Kidney (tissue), 13 donors: ENCODE measurements at regions not wholly inside any gene's neighbourhood (a gene's known extent, or its start where the extent isn't known, plus 50 kb on each side); places are given as distances from the start of the nearest gene placed in this dataset.

Experiments
- DNase-seq, 5 donors: peaks; one replicate each; pipeline ENCODE4 v3.0.0-alpha.2; 2013 to 2020
- FAIRE-seq: peaks from 2 replicates; lab custom pipeline; 2012; peaks lifted over from hg19 to GRCh38; lab: Jason Lieb, UNC
- H3K27ac ChIP-seq, 2 donors: one replicate each; pipeline ENCODE4 v1.7.0; 2013; ENCODE audit warnings: low read depth in 2 of 2, low read length in 2 of 2, inconsistent platforms in 1 of 2
- H3K27me3 ChIP-seq: one replicate; pipeline ENCODE4 v1.7.1; 2013; ENCODE audit warnings: low read length, inconsistent platforms; ENCODE audit not compliant: control insufficient read depth, insufficient read depth
- H3K36me3 ChIP-seq, 3 donors: one replicate each; pipeline versions ENCODE4 v1.7.0 to v1.7.1; 2013; ENCODE audit warnings: low read length in 3 of 3, control low read depth in 1 of 3, inconsistent platforms in 1 of 3; ENCODE audit not compliant: insufficient read depth in 3 of 3, control insufficient read depth in 2 of 3
- H3K4me1 ChIP-seq, 3 donors: one replicate each; pipeline versions ENCODE4 v1.7.0 to v1.7.1; 2013; ENCODE audit warnings: low read length in 3 of 3, inconsistent platforms in 1 of 3, low read depth in 1 of 3; ENCODE audit not compliant: control insufficient read depth in 2 of 3, insufficient read depth in 2 of 3
- H3K4me3 ChIP-seq, 3 donors: one replicate each; pipeline versions ENCODE4 v1.7.0 to v1.8.1; 2013; ENCODE audit warnings: low read length in 3 of 3, control low read depth in 1 of 3, inconsistent platforms in 1 of 3
- H3K9ac ChIP-seq, 3 donors: one replicate each; pipeline versions ENCODE4 v1.7.0 to v1.7.1; 2013; ENCODE audit warnings: low read length in 3 of 3, control low read depth in 1 of 3, inconsistent platforms in 1 of 3
- H3K9me3 ChIP-seq, 3 donors: one replicate each; pipeline versions ENCODE4 v1.7.0 to v1.7.1; 2013; ENCODE audit warnings: low read length in 3 of 3, control low read depth in 1 of 3, inconsistent platforms in 1 of 3; ENCODE audit not compliant: control insufficient read depth in 2 of 3, insufficient read depth in 1 of 3
- CTCF ChIP-seq: IDR thresholded peaks from 3 replicates; pipeline ENCODE4 v1.5.1; 2012; ENCODE audit warnings: mild to moderate bottlenecking, moderate library complexity, borderline replicate concordance; ENCODE audit not compliant: insufficient read depth; ENCODE audit errors: extremely low read depth
- intact Hi-C: fragments of 100-400 bp; cut with DNase I; formaldehyde crosslinking; loops from one replicate; pipeline ENCODE4 v1.11.1; 2022
- donor health status: control.
- donor health status: control.
- donor health status: control.
- donor health status: control.
- donor health status: control.
- donor health status: DM: yes; HTN: yes; CAD: no.
- donor health status: Normal renal cell carcinoma (clear cell type).

DNA sequence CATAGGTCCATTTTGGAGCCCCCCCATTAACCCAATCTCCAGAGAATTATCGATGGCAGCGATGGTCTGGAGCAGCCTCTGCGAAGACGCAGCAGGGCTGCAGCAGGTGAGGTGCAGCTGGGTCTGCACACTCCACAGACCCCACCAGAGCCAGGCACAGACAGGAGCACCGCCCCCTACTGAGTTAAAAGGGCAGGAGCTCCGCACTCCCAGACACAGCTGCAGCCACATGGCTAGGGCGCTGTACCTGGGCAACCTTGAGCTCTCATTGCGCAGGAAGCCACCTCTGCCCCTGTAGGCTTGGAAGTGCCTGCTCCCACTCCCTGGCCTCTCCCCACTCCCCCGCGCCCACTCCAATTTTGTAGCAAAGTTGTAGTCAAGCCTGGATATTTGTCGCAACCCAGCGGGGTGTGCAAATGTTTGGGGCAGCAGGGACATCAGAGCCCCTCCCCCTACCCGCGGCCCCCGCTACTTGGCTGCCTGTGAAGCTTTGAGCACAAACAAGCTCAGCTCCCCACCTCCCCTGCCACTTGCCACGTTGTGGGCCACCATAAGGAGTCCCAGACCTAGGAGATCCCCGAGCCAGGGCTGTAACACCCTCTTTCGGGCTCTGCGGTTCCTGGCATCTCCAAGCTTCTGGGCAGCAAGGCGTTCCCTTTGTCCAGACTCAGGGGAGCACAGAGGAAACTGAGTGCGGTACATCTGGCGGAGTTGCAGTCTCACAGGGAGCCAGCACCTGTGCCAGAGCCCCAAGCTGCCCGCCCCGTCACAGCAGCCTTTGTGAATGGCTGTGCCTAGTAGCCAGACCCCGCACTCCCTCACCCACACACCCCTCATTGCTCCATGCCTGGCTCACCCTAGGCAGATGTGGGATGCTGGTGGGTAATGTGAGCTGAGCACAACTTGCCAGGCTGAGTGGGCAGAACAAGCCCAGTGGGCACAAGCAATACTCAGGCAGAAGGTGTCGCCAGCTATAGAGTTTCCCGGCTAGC is 949.7 kb upstream of the SLITRK1 start:
- Histone ChIP-seq H3K9ac (no peak overlapping the region), H3K9me3 (no peaks in the 10 kb centered on the region), H3K4me3 (no peak overlapping the region), H3K27me3 (no peaks in the 10 kb centered on the region), H3K36me3 (no peaks in the 10 kb centered on the region), H3K4me1 (no peaks in the 10 kb centered on the region), H3K27ac (no peak overlapping the region)
- TF ChIP-seq CTCF, result no peak
- intact Hi-C loops, result no loop called here
- DNase-seq, result peak in 1 of 5 donors; percentile 59
- FAIRE-seq, result no peak

DNA sequence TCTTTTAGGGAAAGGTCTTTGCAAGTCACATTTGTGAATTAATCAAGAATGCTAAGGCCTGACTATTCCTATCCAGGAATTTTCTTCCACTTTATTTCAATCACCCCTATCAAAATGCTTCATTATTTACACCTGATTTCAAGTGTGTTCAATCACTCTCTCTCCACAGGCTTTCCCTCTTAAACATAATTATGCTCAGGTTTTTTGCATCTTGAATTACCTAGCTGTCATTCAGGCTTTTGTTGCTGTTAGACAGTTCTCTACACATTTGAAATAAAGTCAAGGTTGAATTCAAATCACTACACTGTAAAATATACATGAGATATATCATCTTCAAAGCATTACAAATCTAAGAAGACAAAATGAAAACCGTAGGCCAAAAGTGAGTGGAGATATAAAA is 941.3 kb upstream of the SLITRK1 start:
- H3K4me1 ChIP-seq, result no peaks in the 10 kb centered on the region
- no peaks in the 10 kb centered on the region for H3K27me3 ChIP-seq
- H3K27ac ChIP-seq, result no peak overlapping the region
- no peak for TF ChIP-seq CTCF
- FAIRE-seq (no peak), DNase-seq (no peak)
- H3K36me3 ChIP-seq, result no peaks in the 10 kb centered on the region
- intact Hi-C loops, result no loop called here
- H3K9ac ChIP-seq, result no peak overlapping the region
- H3K4me3 ChIP-seq, result no peak overlapping the region
- no peaks in the 10 kb centered on the region for H3K9me3 ChIP-seq

DNA sequence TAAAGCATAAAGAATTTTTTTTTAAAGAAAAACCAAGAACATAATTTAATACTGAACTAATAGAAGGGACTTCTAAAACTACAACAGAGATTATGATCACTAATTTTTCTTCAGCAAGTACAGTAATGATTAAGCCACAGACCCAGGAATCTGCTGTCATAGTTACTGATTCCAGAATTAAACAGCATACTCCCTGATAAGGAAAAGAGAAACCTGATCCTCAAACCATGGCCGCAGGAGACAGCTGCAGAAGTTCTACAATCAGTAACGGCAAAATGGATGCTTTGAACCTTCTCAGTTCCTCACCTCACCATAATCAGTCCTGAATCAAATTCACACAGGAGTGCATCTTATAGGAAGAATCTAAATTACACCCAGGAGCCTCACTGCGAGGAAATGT is 939.0 kb upstream of the SLITRK1 start:
- no peaks in the 10 kb centered on the region for H3K4me1 ChIP-seq
- peaks cover 0 to 4% (median 0%) of the 10 kb centered on the region in 3 donors for H3K9me3 ChIP-seq
- H3K4me3 ChIP-seq, result no peak overlapping the region
- no peak overlapping the region for H3K9ac ChIP-seq
- no peak for FAIRE-seq
- no peak overlapping the region for H3K27ac ChIP-seq
- no peaks in the 10 kb centered on the region for H3K36me3 ChIP-seq
- no peaks in the 10 kb centered on the region for H3K27me3 ChIP-seq
- no peak for TF ChIP-seq CTCF
- DNase-seq, result peak in 2 of 5 donors; percentile 24 to 25
- intact Hi-C loops, result no loop called here
